Heart right ventricle (tissue), 16 donors: ENCODE measurements at regions not wholly inside any gene's neighbourhood (a gene's known extent, or its start where the extent isn't known, plus 50 kb on each side); places are given as distances from the start of the nearest gene placed in this dataset.
"Not testable (repeated sequence)": the region's sequence is repeated elsewhere in the genome, so short reads cannot be mapped to it uniquely, and the experiment has no call there.

ENCODE experiments used
- ATAC-seq, 8 donors: fragments of 200-7000 bp; cut with Tn5 transposase; one replicate each; pipeline ENCODE4 v1.9.1; 2020; ENCODE audit warnings: mild to moderate bottlenecking in 8 of 8, moderate library complexity in 8 of 8, moderate number of reproducible peaks in 1 of 8
- DNase-seq, 2 donors: peaks; one replicate each; pipeline ENCODE4 v3.0.0-alpha.2; 2020
- H3K27ac ChIP-seq, 10 donors: fragments of 200-600 bp; sonication (generic) in 2 of 10; one replicate each; pipeline versions ENCODE4 v1.5.0 to v1.8.0; 2020 to 2022; ENCODE audit warnings: mild to moderate bottlenecking in 3 of 10
- H3K27me3 ChIP-seq, 7 donors: fragments of 200-600 bp; one replicate each; pipeline ENCODE4 v1.8.0; 2021 to 2022; ENCODE audit warnings: mild to moderate bottlenecking in 2 of 7
- H3K36me3 ChIP-seq, 9 donors: fragments of 200-600 bp; sonication (generic) in 1 of 9; one replicate each; pipeline versions ENCODE4 v1.5.0 to v1.8.0; 2020 to 2022; ENCODE audit warnings: mild to moderate bottlenecking in 2 of 9
- H3K4me1 ChIP-seq, 9 donors: fragments of 200-600 bp; sonication (generic) in 1 of 9; one replicate each; pipeline versions ENCODE4 v1.5.0 to v1.8.0; 2020 to 2022; ENCODE audit warnings: mild to moderate bottlenecking in 4 of 9
- H3K4me3 ChIP-seq, 10 donors: fragments of 200-600 bp; sonication (generic) in 2 of 10; one replicate each; pipeline versions ENCODE4 v1.5.0 to v1.8.0; 2020 to 2022; ENCODE audit warnings: mild to moderate bottlenecking in 7 of 10, moderate library complexity in 2 of 10
- H3K9me3 ChIP-seq, 11 donors: fragments of 200-600 bp in 10 of 11; sonication (generic) in 2 of 11; one replicate each; pipeline versions ENCODE4 v1.5.0 to v1.8.0; 2013 to 2022; ENCODE audit warnings: mild to moderate bottlenecking in 2 of 11, control low read depth in 1 of 11, moderate library complexity in 1 of 11
- CTCF ChIP-seq, 9 donors: fragments of 200-600 bp; sonication (generic) in 2 of 9; IDR thresholded peaks; one replicate each; pipeline versions ENCODE4 v1.5.0 to v1.8.0; 2021 to 2022; ENCODE audit warnings: antibody characterized with exemption in 9 of 9, mild to moderate bottlenecking in 5 of 9, moderate library complexity in 1 of 9
- WGBS, 2 donors: extraction: QIAGEN DNeasy Blood & Tissue Kit; methylation state at CpG; one replicate each; pipeline ENCODE4 v1.1.7; 2013; ENCODE audit warnings: inconsistent platforms in 1 of 2; 5-methylcytosine and 5-hydroxymethylcytosine counted together
- intact Hi-C, 10 donors: fragments of 100-400 bp; cut with DNase I; formaldehyde crosslinking; loops; one replicate each; pipeline versions ENCODE4 v1.11.1 to v1.14.2; 2022
- donor health status: Arrhythmogenic right ventricular cardiomyopathy.
- donor health status: ischemic (EF 13 %, LVEDD 7.1; RV severe dilation, severe dysfunction).
- donor health status: healthy with polysubstance abuse.
- donor health status: DM: no; HTN: yes; CAD: no.
- donor health status: DM: no; HTN: no; CAD: no.
- donor health status: ischemic (EF 25% LVEDD 6.9; RV normal size, moderate dysfunction).
- donor health status: ischemic (EF 25% LVEDD 5.7; RV mildly dilated, moderate dysfunction).
- donor health status: healthy.
- donor health status: DM: yes; HTN: yes; CAD: no.
- donor health status: Ischemic cardiomyopathy.
- donor health status: ischemic (EF 35%, LVEDD 5.7; RV mildly dilated, moderate dysfunction).
- donor health status: nonischemic (EF 11% LVEDD 7.7; RV severe dilation, severe dysfunction).
- donor health status: DM: yes; HTN: yes; CAD: no.
- donor health status: PGD.
- donor health status: ischemic (EF 29% LVEDD 5.4; RV normal size, mild dysfunction).
- donor health status: nonischemic (EF 23%, LVEDD 6.1; RV moderate dilation, normal function).

- ATAC-seq (no peak), DNase-seq (no peak)
- Histone ChIP-seq H3K4me1 (peaks cover 0 to 18% (median 0%) of the 10 kb centered on the region in 9 donors), H3K36me3 (no peaks in the 10 kb centered on the region), H3K27ac (no peak overlapping the region), H3K27me3 (no peaks in the 10 kb centered on the region), H3K9me3 (peaks cover 0 to 23% (median 4%) of the 10 kb centered on the region in 11 donors), H3K4me3 (no peak overlapping the region)
- WGBS, 2 donors, result 96 to 97% methylated on average over 4 of the region's 4 CpGs
- no peak for TF ChIP-seq CTCF (IDR thresholded peaks at IDR 0.05)
- intact Hi-C loops, result no loop called here
These were observed 101.3 kb upstream of the ADAMTS9 start for GRCh38 chr3:64789111-64789510.

- ATAC-seq (peak in 4 of 8 donors; percentile 42 to 80 (median 64)), DNase-seq (no peak)
- no peak overlapping the region for H3K4me3 ChIP-seq
- TF ChIP-seq CTCF (IDR thresholded peaks at IDR 0.05), result no peak
- H3K27me3 ChIP-seq, result no peaks in the 10 kb centered on the region
- peaks cover 0 to 7% (median 0%) of the 10 kb centered on the region in 9 donors for H3K4me1 ChIP-seq
- H3K9me3 ChIP-seq, result peaks cover 0 to 53% (median 12%) of the 10 kb centered on the region in 11 donors
- no peaks in the 10 kb centered on the region for H3K36me3 ChIP-seq
- no peak overlapping the region for H3K27ac ChIP-seq
- intact Hi-C loops, result no loop called here
These were observed 95.4 kb upstream of the ADAMTS9 start for GRCh38 chr3:64783200-64783599.

- H3K36me3 ChIP-seq, ATAC-seq, H3K4me3 ChIP-seq, H3K4me1 ChIP-seq, DNase-seq, H3K27me3 ChIP-seq, intact Hi-C loops, H3K27ac ChIP-seq: not testable (repeated sequence)
- 72 to 80% methylated on average over 4 of the region's 4 CpGs for WGBS, 2 donors
- H3K9me3 ChIP-seq, result peaks cover 0 to 49% (median 13%) of the 10 kb centered on the region in 11 donors
These were observed 93.1 kb upstream of the ADAMTS9 start for GRCh38 chr3:64780923-64781322.

GRCh38 chr3:64773137-64773536, 85.3 kb upstream of the ADAMTS9 start:
- 62 to 64% methylated on average over 5 of the region's 5 CpGs for WGBS, 2 donors
- no peaks in the 10 kb centered on the region for H3K27me3 ChIP-seq
- TF ChIP-seq CTCF (IDR thresholded peaks at IDR 0.05), result no peak
- peaks cover 0 to 6% (median 0%) of the 10 kb centered on the region in 9 donors for H3K36me3 ChIP-seq
- DNase-seq (no peak), ATAC-seq (peak in 2 of 8 donors; percentile 58 to 67)
- H3K4me3 ChIP-seq, result no peak overlapping the region
- H3K4me1 ChIP-seq, result peaks cover 0 to 16% (median 0%) of the 10 kb centered on the region in 9 donors
- intact Hi-C loops, result loop anchor here in 2 of 10 donors (2.0 to 10.0 kb wide), 2 partner anchors 50 to 58 kb away; no protein-coding TSS in a partner anchor
- peaks cover 0 to 13% (median under 1%) of the 10 kb centered on the region in 11 donors for H3K9me3 ChIP-seq
- H3K27ac ChIP-seq, result no peak overlapping the region

- DNase-seq, result no peak
- H3K36me3 ChIP-seq, result no peaks in the 10 kb centered on the region
- no peak overlapping the region for H3K4me3 ChIP-seq
- peaks cover 0 to 36% (median 11%) of the 10 kb centered on the region in 9 donors for H3K4me1 ChIP-seq
- intact Hi-C loops, result no loop called here
- no peak for TF ChIP-seq CTCF (IDR thresholded peaks at IDR 0.05)
- ATAC-seq, result no peak
- 46 to 59% methylated on average over 4 of the region's 4 CpGs for WGBS, 2 donors
- H3K9me3 ChIP-seq, result no peaks in the 10 kb centered on the region
- peak overlapping the region in 2 of 10 donors; percentile 9 to 44 for H3K27ac ChIP-seq
- no peaks in the 10 kb centered on the region for H3K27me3 ChIP-seq
These were observed 78.6 kb upstream of the ADAMTS9 start for GRCh38 chr3:64766440-64766839.
